Omental fat pad (tissue), 3 donors: ENCODE measurements at regions not wholly inside any gene's neighbourhood (a gene's known extent, or its start where the extent isn't known, plus 50 kb on each side); places are given as distances from the start of the nearest gene placed in this dataset.
"Not testable (repeated sequence)": the region's sequence is repeated elsewhere in the genome, so short reads cannot be mapped to it uniquely, and the experiment has no call there.

ENCODE experiments used
- ATAC-seq: fragments of 150-250 bp; one replicate; pipeline ENCODE4 v1.9.1; 2016; ENCODE audit warnings: mild to moderate bottlenecking, moderate library complexity; ENCODE audit not compliant: low FRiP score
- DNase-seq: peaks from one replicate; pipeline ENCODE4 v3.0.0-alpha.2; 2019; ENCODE audit warnings: low spot score
- CTCF ChIP-seq, 3 donors: fragments of 450-650 bp; IDR thresholded peaks; one replicate each; pipeline ENCODE4 v1.5.1; 2016 to 2017; ENCODE audit warnings: antibody characterized with exemption in 3 of 3, mild to moderate bottlenecking in 3 of 3, moderate library complexity in 2 of 3

- no peak for TF ChIP-seq CTCF (IDR thresholded peaks at IDR 0.05)
- DNase-seq (no peak), ATAC-seq (no peak)
Observed at GRCh38 chr10:3263082-3263481, 90.5 kb upstream of the PITRM1 start.

GRCh38 chr10:3261921-3262320 is 89.3 kb upstream of the PITRM1 start:
- no peak for TF ChIP-seq CTCF (IDR thresholded peaks at IDR 0.05)

GRCh38 chr10:3260066-3260834 is 87.7 kb upstream of the PITRM1 start:
- no peak for DNase-seq
- no peak for TF ChIP-seq CTCF (IDR thresholded peaks at IDR 0.05)
- ATAC-seq: no peak

More at GRCh38 chr10:3261921-3262320, 89.3 kb upstream of the PITRM1 start:
- DNase-seq: no peak
- no peak for ATAC-seq

- DNase-seq: no peak
- TF ChIP-seq CTCF (IDR thresholded peaks at IDR 0.05): no peak
- ATAC-seq: no peak
Observed at GRCh38 chr10:3259499-3259898, 86.9 kb upstream of the PITRM1 start.

- no peak for TF ChIP-seq CTCF (IDR thresholded peaks at IDR 0.05)
- DNase-seq (no peak), ATAC-seq (no peak)
Observed at GRCh38 chr10:3258394-3258793, 85.8 kb upstream of the PITRM1 start.

GRCh38 chr10:3255616-3256015 is 83.0 kb upstream of the PITRM1 start:
- ATAC-seq (no peak), DNase-seq (no peak)
- TF ChIP-seq CTCF (IDR thresholded peaks at IDR 0.05): no peak

- DNase-seq (no peak), ATAC-seq (no peak)
- TF ChIP-seq CTCF (IDR thresholded peaks at IDR 0.05): no peak
Observed at GRCh38 chr10:3255075-3255474, 82.5 kb upstream of the PITRM1 start.

GRCh38 chr10:3253974-3254373 is 81.4 kb upstream of the PITRM1 start:
- ATAC-seq, DNase-seq: not testable (repeated sequence)
